HG02870 (cell line): ENCODE measurements at regions not wholly inside any gene's neighbourhood (a gene's known extent, or its start where the extent isn't known, plus 50 kb on each side); places are given as distances from the start of the nearest gene placed in this dataset.
A peak's percentile ranks its signal among the peaks of the same experiment; 100 is the strongest.
"Not testable (repeated sequence)": the region's sequence is repeated elsewhere in the genome, so short reads cannot be mapped to it uniquely, and the experiment has no call there.

Experiments used
- ATAC-seq: cut with Tn5 transposase; IDR thresholded peaks from one replicate; pipeline ENCODE4 v1.9.1; 2021; ENCODE audit warnings: mild to moderate bottlenecking, moderate library complexity; ENCODE audit not compliant: unreplicated experiment

- ATAC-seq = not testable (repeated sequence)
Measured at GRCh38 chr5:97234380-97234779, 51.3 kb upstream of the RIOK2 start.

- ATAC-seq = no peak
Measured at GRCh38 chr5:97242341-97242740, 59.3 kb upstream of the RIOK2 start.

- no peak for ATAC-seq
Measured at GRCh38 chr5:97243353-97243752, 60.3 kb upstream of the RIOK2 start.

- no peak for ATAC-seq
Measured at GRCh38 chr5:97245386-97245785, 62.3 kb upstream of the RIOK2 start.

- no peak for ATAC-seq
Measured at GRCh38 chr5:97250113-97250512, 67.1 kb upstream of the RIOK2 start.

- ATAC-seq = no peak
Measured at GRCh38 chr5:97266076-97266475, 83.0 kb upstream of the RIOK2 start.

- no peak for ATAC-seq
Measured at GRCh38 chr5:97266576-97266975, 83.5 kb upstream of the RIOK2 start.

GRCh38 chr5:97267767-97268166 lies 84.7 kb upstream of the RIOK2 start:
- no peak for ATAC-seq

- no peak for ATAC-seq
Measured at GRCh38 chr5:97276474-97277120, 93.5 kb upstream of the RIOK2 start.

- ATAC-seq = no peak
Measured at GRCh38 chr5:97281257-97281656, 98.2 kb upstream of the RIOK2 start.

GRCh38 chr5:97297063-97297703 lies 114.1 kb upstream of the RIOK2 start:
- peak; percentile 98 for ATAC-seq

GRCh38 chr5:97297704-97298091 lies 114.7 kb upstream of the RIOK2 start:
- ATAC-seq = no peak

- ATAC-seq = not testable (repeated sequence)
Measured at GRCh38 chr5:97301181-97301580, 118.1 kb upstream of the RIOK2 start.

- ATAC-seq = no peak
Measured at GRCh38 chr5:97338729-97339128, 155.7 kb upstream of the RIOK2 start.

- ATAC-seq = peak; percentile 98
Measured at GRCh38 chr5:97355775-97356174, 172.7 kb upstream of the RIOK2 start.

GRCh38 chr5:97363577-97363976 lies 180.5 kb upstream of the RIOK2 start:
- no peak for ATAC-seq

- no peak for ATAC-seq
Measured at GRCh38 chr5:97364731-97365130, 181.7 kb upstream of the RIOK2 start.

- no peak for ATAC-seq
Measured at GRCh38 chr5:97365163-97365845, 182.3 kb upstream of the RIOK2 start.

GRCh38 chr5:97365918-97366317 lies 182.9 kb upstream of the RIOK2 start:
- no peak for ATAC-seq

- ATAC-seq = no peak
Measured at GRCh38 chr5:97375959-97376358, 192.9 kb upstream of the RIOK2 start.

GRCh38 chr5:97377582-97377981 lies 194.5 kb upstream of the RIOK2 start:
- peak; percentile 52 for ATAC-seq

GRCh38 chr5:97383996-97384395 lies 200.9 kb upstream of the RIOK2 start:
- ATAC-seq = no peak
